GM20000 (cell line): ENCODE measurements at regions not wholly inside any gene's neighbourhood (a gene's known extent, or its start where the extent isn't known, plus 50 kb on each side); places are given as distances from the start of the nearest gene placed in this dataset.

Experiments used
- DNase-seq: peaks from one replicate; pipeline ENCODE4 v3.0.0; 2012; ENCODE audit warnings: low spot score
- TF ChIP-seq, protein P1 (sequence below): IDR thresholded peaks from 2 replicates; pipeline ENCODE4 v1.5.1; 2012; ENCODE audit warnings: mild to moderate bottlenecking, control low read depth; ENCODE audit errors: extremely low read depth, missing control alignments

GRCh38 chr6:138596591-138596990 lies 97.3 kb upstream of the NHSL1 start:
- DNase-seq = no peak
- TF ChIP-seq, protein P1, sequence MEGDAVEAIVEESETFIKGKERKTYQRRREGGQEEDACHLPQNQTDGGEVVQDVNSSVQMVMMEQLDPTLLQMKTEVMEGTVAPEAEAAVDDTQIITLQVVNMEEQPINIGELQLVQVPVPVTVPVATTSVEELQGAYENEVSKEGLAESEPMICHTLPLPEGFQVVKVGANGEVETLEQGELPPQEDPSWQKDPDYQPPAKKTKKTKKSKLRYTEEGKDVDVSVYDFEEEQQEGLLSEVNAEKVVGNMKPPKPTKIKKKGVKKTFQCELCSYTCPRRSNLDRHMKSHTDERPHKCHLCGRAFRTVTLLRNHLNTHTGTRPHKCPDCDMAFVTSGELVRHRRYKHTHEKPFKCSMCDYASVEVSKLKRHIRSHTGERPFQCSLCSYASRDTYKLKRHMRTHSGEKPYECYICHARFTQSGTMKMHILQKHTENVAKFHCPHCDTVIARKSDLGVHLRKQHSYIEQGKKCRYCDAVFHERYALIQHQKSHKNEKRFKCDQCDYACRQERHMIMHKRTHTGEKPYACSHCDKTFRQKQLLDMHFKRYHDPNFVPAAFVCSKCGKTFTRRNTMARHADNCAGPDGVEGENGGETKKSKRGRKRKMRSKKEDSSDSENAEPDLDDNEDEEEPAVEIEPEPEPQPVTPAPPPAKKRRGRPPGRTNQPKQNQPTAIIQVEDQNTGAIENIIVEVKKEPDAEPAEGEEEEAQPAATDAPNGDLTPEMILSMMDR = no peak

- TF ChIP-seq, protein P1 = no peak
- no peak for DNase-seq
Measured at GRCh38 chr6:138597336-138597735, 98.0 kb upstream of the NHSL1 start.

DNA sequence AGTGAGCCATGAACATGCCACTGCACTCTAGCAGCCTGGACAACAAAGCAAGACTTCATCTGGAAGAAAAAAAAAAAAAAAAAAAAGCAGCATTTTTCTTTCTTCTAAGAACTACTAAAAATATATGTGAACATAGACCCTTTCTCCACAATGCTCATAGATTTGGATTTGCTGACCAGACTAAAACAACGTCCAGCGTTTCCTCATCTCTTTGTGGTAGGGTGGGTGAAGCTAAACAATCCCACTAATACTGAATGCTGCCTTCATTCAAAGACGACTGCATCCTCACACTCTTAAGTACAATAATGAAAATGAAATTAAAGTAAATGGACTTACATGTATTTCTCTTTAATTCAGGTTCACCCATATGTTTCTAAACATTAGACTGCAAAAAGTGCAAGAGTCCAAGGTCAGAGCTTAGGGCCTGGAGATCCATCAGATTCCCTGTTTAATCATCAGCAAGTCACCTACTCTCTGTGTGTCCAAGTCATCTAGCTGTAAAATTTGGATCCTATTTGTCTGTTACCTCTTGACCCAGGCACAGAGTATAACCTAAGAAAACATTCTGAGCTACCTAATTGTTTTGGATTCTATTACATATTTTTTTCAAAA lies 99.4 kb upstream of the NHSL1 start:
- no peak for DNase-seq
- TF ChIP-seq, protein P1 = no peak

- TF ChIP-seq, protein P1 = no peak
- no peak for DNase-seq
Measured at GRCh38 chr6:138600261-138600660, 101.0 kb upstream of the NHSL1 start.

GRCh38 chr6:138600726-138601125 lies 101.4 kb upstream of the NHSL1 start:
- TF ChIP-seq, protein P1 = no peak
- DNase-seq = no peak

- TF ChIP-seq, protein P1 = no peak
Measured at GRCh38 chr6:138601128-138601527, 101.8 kb upstream of the NHSL1 start.

DNA sequence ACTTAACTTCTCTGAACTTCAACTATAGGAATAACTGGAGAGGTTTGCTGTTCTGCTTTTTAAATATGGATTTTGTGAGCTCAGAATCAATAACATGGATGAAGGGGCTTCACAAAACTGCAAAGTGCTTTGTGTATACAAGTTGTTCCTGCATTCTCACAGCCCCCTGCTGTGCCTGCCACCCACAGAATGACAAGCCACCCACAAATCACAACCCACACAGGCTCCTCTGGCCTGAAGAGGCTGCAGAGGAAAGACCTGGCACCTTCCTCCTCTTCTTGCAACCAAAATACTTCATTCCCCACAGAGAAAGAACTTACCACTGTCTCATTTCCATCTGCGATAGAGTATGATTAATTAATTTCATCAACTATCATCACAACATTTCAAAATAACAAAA lies 106.7 kb upstream of the NHSL1 start:
- DNase-seq = no peak
- TF ChIP-seq, protein P1 = no peak

More at GRCh38 chr6:138601128-138601527, 101.8 kb upstream of the NHSL1 start:
- no peak for DNase-seq
